ENCODE measurements at regions not wholly inside any gene's neighbourhood (a gene's known extent, or its start where the extent isn't known, plus 50 kb on each side); places are given as distances from the start of the nearest gene placed in this dataset.
"Not testable (repeated sequence)": the region's sequence is repeated elsewhere in the genome, so short reads cannot be mapped to it uniquely, and the experiment has no call there.

GRCh38 chr12:20057398-20057797 lies 310.9 kb upstream of the PDE3A start:
- Histone ChIP-seq H3K27me3 (replicated peaks) (no peaks in the 10 kb centered on the region), H3K36me3 (replicated peaks) (no peaks in the 10 kb centered on the region), H3K4me3 (ENCODE audit: low read depth, low read length) (no peak overlapping the region), H3K27ac (no peak overlapping the region)
- TF ChIP-seq CTCF (IDR thresholded peaks at IDR 0.05; ENCODE audit: low read depth, low read length, missing control alignments) = no peak
- in situ Hi-C loops (cut with HindIII; ENCODE audit: low pct_ligation_motif_present, low sequenced_read_pairs) = no loop called here
- no peak for DNase-seq

- Histone ChIP-seq H3K36me3 (replicated peaks) (no peaks in the 10 kb centered on the region), H3K27ac (peak overlapping the region; percentile 60), H3K27me3 (replicated peaks) (no peaks in the 10 kb centered on the region), H3K4me3 (ENCODE audit: low read depth, low read length) (no peak overlapping the region)
- peak; percentile 78 for DNase-seq
- in situ Hi-C loops (cut with HindIII; ENCODE audit: low pct_ligation_motif_present, low sequenced_read_pairs) = no loop called here
- TF ChIP-seq CTCF (IDR thresholded peaks at IDR 0.05; ENCODE audit: low read depth, low read length, missing control alignments) = no peak
Measured at GRCh38 chr12:20063116-20063515, 305.2 kb upstream of the PDE3A start.

GRCh38 chr12:20077618-20078017 lies 290.7 kb upstream of the PDE3A start:
- no peak for DNase-seq
- H3K27ac ChIP-seq = no peak overlapping the region
- no peaks in the 10 kb centered on the region for H3K36me3 ChIP-seq (replicated peaks)
- TF ChIP-seq CTCF (IDR thresholded peaks at IDR 0.05; ENCODE audit: low read depth, low read length, missing control alignments) = no peak
- in situ Hi-C loops (cut with HindIII; ENCODE audit: low pct_ligation_motif_present, low sequenced_read_pairs) = no loop called here
- no peaks in the 10 kb centered on the region for H3K27me3 ChIP-seq (replicated peaks)
- H3K4me3 ChIP-seq (ENCODE audit: low read depth, low read length) = no peak overlapping the region

GRCh38 chr12:20089077-20089476 lies 279.3 kb upstream of the PDE3A start:
- Histone ChIP-seq H3K36me3 (replicated peaks) (no peaks in the 10 kb centered on the region), H3K27ac (no peak overlapping the region), H3K4me3 (ENCODE audit: low read depth, low read length) (no peak overlapping the region), H3K27me3 (replicated peaks) (no peaks in the 10 kb centered on the region)
- no peak for DNase-seq
- TF ChIP-seq CTCF (IDR thresholded peaks at IDR 0.05; ENCODE audit: low read depth, low read length, missing control alignments) = no peak
- in situ Hi-C loops (cut with HindIII; ENCODE audit: low pct_ligation_motif_present, low sequenced_read_pairs) = no loop called here

- H3K27ac ChIP-seq; H3K4me3 ChIP-seq (ENCODE audit: low read depth, low read length); H3K36me3 ChIP-seq (replicated peaks); DNase-seq; H3K27me3 ChIP-seq (replicated peaks); in situ Hi-C loops (cut with HindIII; ENCODE audit: low pct_ligation_motif_present, low sequenced_read_pairs): not testable (repeated sequence)
Measured at GRCh38 chr12:20093190-20093810, 275.0 kb upstream of the PDE3A start.

- Histone ChIP-seq H3K36me3 (replicated peaks) (no peaks in the 10 kb centered on the region), H3K27ac (no peak overlapping the region), H3K27me3 (replicated peaks) (no peaks in the 10 kb centered on the region), H3K4me3 (ENCODE audit: low read depth, low read length) (no peak overlapping the region)
- TF ChIP-seq CTCF (IDR thresholded peaks at IDR 0.05; ENCODE audit: low read depth, low read length, missing control alignments) = no peak
- peak; percentile 12 for DNase-seq
- in situ Hi-C loops (cut with HindIII; ENCODE audit: low pct_ligation_motif_present, low sequenced_read_pairs) = no loop called here
Measured at GRCh38 chr12:20096430-20096829, 271.9 kb upstream of the PDE3A start.

All from brain microvascular endothelial cell (primary cell).